Neural progenitor cell (in vitro differentiated cells): ENCODE measurements at regions not wholly inside any gene's neighbourhood (a gene's known extent, or its start where the extent isn't known, plus 50 kb on each side); places are given as distances from the start of the nearest gene placed in this dataset.

Experiments
- EZH2 ChIP-seq: fragments of 200-600 bp; sonication (generic); IDR thresholded peaks from 2 replicates; pipeline ENCODE4 v1.6.1; 2017; ENCODE audit warnings: antibody characterized with exemption, mild to moderate bottlenecking, moderate library complexity
- EZH2phosphoT487 ChIP-seq: fragments of 200-600 bp; sonication (generic); IDR thresholded peaks from 2 replicates; pipeline ENCODE4 v1.6.1; 2017; ENCODE audit warnings: antibody characterized with exemption

- TF ChIP-seq EZH2phosphoT487 = no peak
- no peak for TF ChIP-seq EZH2
Observed at GRCh38 chr7:94258418-94259300, 136.0 kb upstream of the COL1A2 start.
